ENCODE measurements at regions not wholly inside any gene's neighbourhood (a gene's known extent, or its start where the extent isn't known, plus 50 kb on each side); places are given as distances from the start of the nearest gene placed in this dataset.

GRCh38 chr1:8139941-8140340, 113.8 kb upstream of the ERRFI1 start:
- no peaks in the 10 kb centered on the region for H3K9me3 Mint-ChIP-seq (ENCODE audit: low read depth)

GRCh38 chr1:8139383-8139782, 113.3 kb upstream of the ERRFI1 start:
- Mint-ChIP-seq H3K27me3 (no peaks in the 10 kb centered on the region), H3K4me1 (ENCODE audit: low read depth) (peaks cover 18% of the 10 kb centered on the region), H3K27ac (no peak overlapping the region), H3K36me3 (ENCODE audit: insufficient read depth) (no peaks in the 10 kb centered on the region), H3K4me3 (ENCODE audit: low read depth) (no peak overlapping the region), H3K9me3 (ENCODE audit: low read depth) (no peaks in the 10 kb centered on the region)
- DNase-seq (ENCODE audit: low spot score, unreplicated experiment): no peak
- no peak for TF ChIP-seq CTCF (IDR thresholded peaks at IDR 0.05; ENCODE audit: unreplicated experiment)

More at GRCh38 chr1:8139941-8140340, 113.8 kb upstream of the ERRFI1 start:
- peaks cover 18% of the 10 kb centered on the region for H3K4me1 Mint-ChIP-seq (ENCODE audit: low read depth)
- TF ChIP-seq CTCF (IDR thresholded peaks at IDR 0.05; ENCODE audit: unreplicated experiment): no peak
- no peaks in the 10 kb centered on the region for H3K27me3 Mint-ChIP-seq
- no peaks in the 10 kb centered on the region for H3K36me3 Mint-ChIP-seq (ENCODE audit: insufficient read depth)
- H3K27ac Mint-ChIP-seq: no peak overlapping the region
- DNase-seq (ENCODE audit: low spot score, unreplicated experiment): no peak
- no peak overlapping the region for H3K4me3 Mint-ChIP-seq (ENCODE audit: low read depth)

GRCh38 chr1:8138673-8139072, 112.6 kb upstream of the ERRFI1 start:
- DNase-seq (ENCODE audit: low spot score, unreplicated experiment): no peak
- Mint-ChIP-seq H3K27me3 (no peaks in the 10 kb centered on the region), H3K36me3 (ENCODE audit: insufficient read depth) (no peaks in the 10 kb centered on the region), H3K27ac (no peak overlapping the region), H3K4me1 (ENCODE audit: low read depth) (peaks cover 13% of the 10 kb centered on the region), H3K4me3 (ENCODE audit: low read depth) (no peak overlapping the region), H3K9me3 (ENCODE audit: low read depth) (no peaks in the 10 kb centered on the region)
- TF ChIP-seq CTCF (IDR thresholded peaks at IDR 0.05; ENCODE audit: unreplicated experiment): no peak

- no peaks in the 10 kb centered on the region for H3K27me3 Mint-ChIP-seq
- H3K36me3 Mint-ChIP-seq (ENCODE audit: insufficient read depth): no peaks in the 10 kb centered on the region
- TF ChIP-seq CTCF (IDR thresholded peaks at IDR 0.05; ENCODE audit: unreplicated experiment): no peak
- peak overlapping the region; percentile 76 for H3K27ac Mint-ChIP-seq
- no peak overlapping the region for H3K4me3 Mint-ChIP-seq (ENCODE audit: low read depth)
- H3K4me1 Mint-ChIP-seq (ENCODE audit: low read depth): peaks cover 9% of the 10 kb centered on the region
- no peak for DNase-seq (ENCODE audit: low spot score, unreplicated experiment)
- no peaks in the 10 kb centered on the region for H3K9me3 Mint-ChIP-seq (ENCODE audit: low read depth)
Measured at GRCh38 chr1:8137481-8138244, 111.6 kb upstream of the ERRFI1 start.

- Mint-ChIP-seq H3K27me3 (no peaks in the 10 kb centered on the region), H3K4me3 (ENCODE audit: low read depth) (no peak overlapping the region), H3K4me1 (ENCODE audit: low read depth) (peaks cover 9% of the 10 kb centered on the region), H3K9me3 (ENCODE audit: low read depth) (no peaks in the 10 kb centered on the region), H3K27ac (no peak overlapping the region), H3K36me3 (ENCODE audit: insufficient read depth) (no peaks in the 10 kb centered on the region)
- TF ChIP-seq CTCF (IDR thresholded peaks at IDR 0.05; ENCODE audit: unreplicated experiment): no peak
- no peak for DNase-seq (ENCODE audit: low spot score, unreplicated experiment)
Measured at GRCh38 chr1:8136766-8137165, 110.7 kb upstream of the ERRFI1 start.
